Trophoblast cell (in vitro differentiated cells and primary cell): ENCODE measurements at regions not wholly inside any gene's neighbourhood (a gene's known extent, or its start where the extent isn't known, plus 50 kb on each side); places are given as distances from the start of the nearest gene placed in this dataset.
A peak's percentile ranks its signal among the peaks of the same experiment; 100 is the strongest.

Experiments used
- DNase-seq, 2 donors: peaks; one replicate each; pipeline ENCODE4 v3.0.0-alpha.2; 2016
- H2AFZ ChIP-seq: 2 replicates; pipeline ENCODE4 v1.6.1; 2013; ENCODE audit warnings: low read length, moderate library complexity, mild to moderate bottlenecking; ENCODE audit not compliant: insufficient read depth, poor library complexity
- H2AK5ac ChIP-seq: 2 replicates; pipeline ENCODE4 v1.6.1; 2013; ENCODE audit warnings: mild to moderate bottlenecking, low read length
- H2BK120ac ChIP-seq: 2 replicates; pipeline ENCODE4 v1.6.1; 2013; ENCODE audit warnings: low read length, mild to moderate bottlenecking, moderate library complexity; ENCODE audit not compliant: insufficient read depth, poor library complexity
- H2BK12ac ChIP-seq: 2 replicates; pipeline ENCODE4 v1.6.1; 2013; ENCODE audit warnings: mild to moderate bottlenecking, low read length, moderate library complexity
- H2BK5ac ChIP-seq: 2 replicates; pipeline ENCODE4 v1.6.1; 2013; ENCODE audit warnings: low read length, low read depth, moderate library complexity, mild to moderate bottlenecking; ENCODE audit not compliant: poor library complexity
- H3K14ac ChIP-seq: 2 replicates; pipeline ENCODE4 v1.6.1; 2013; ENCODE audit warnings: mild to moderate bottlenecking, low read length
- H3K18ac ChIP-seq: 2 replicates; pipeline ENCODE4 v1.6.1; 2013; ENCODE audit warnings: mild to moderate bottlenecking, low read length
- H3K23ac ChIP-seq: 2 replicates; pipeline ENCODE4 v1.6.1; 2013; ENCODE audit warnings: low read length
- H3K27ac ChIP-seq: 2 replicates; pipeline ENCODE4 v1.5.1; 2013; ENCODE audit warnings: low read depth, mild to moderate bottlenecking, inconsistent platforms, low read length, moderate library complexity
- H3K27me3 ChIP-seq: 2 replicates; pipeline ENCODE4 v1.6.1; 2013; ENCODE audit warnings: inconsistent platforms, mild to moderate bottlenecking, low read length, moderate library complexity; ENCODE audit not compliant: insufficient read depth
- H3K36me3 ChIP-seq, 2 experiments: 1 replicate in 1 of 2; 2 replicates in 1 of 2; pipeline ENCODE4 v1.6.1; 2013; ENCODE audit warnings: low read length in 2 of 2, mild to moderate bottlenecking in 2 of 2, moderate library complexity in 1 of 2; ENCODE audit not compliant: insufficient read depth in 2 of 2, control insufficient read depth in 1 of 2
- H3K4ac ChIP-seq: 2 replicates; pipeline ENCODE4 v1.6.1; 2013; ENCODE audit warnings: low read depth, mild to moderate bottlenecking, low read length, moderate library complexity
- H3K4me1 ChIP-seq, 2 experiments: 1 replicate in 1 of 2; 2 replicates in 1 of 2; pipeline ENCODE4 v1.6.1; 2013; ENCODE audit warnings: low read length in 2 of 2, mild to moderate bottlenecking in 2 of 2, moderate library complexity in 1 of 2; ENCODE audit not compliant: insufficient read depth in 2 of 2, control insufficient read depth in 1 of 2
- H3K4me2 ChIP-seq: 2 replicates; pipeline ENCODE4 v1.6.1; 2013; ENCODE audit warnings: inconsistent platforms, mild to moderate bottlenecking, low read length, moderate library complexity
- H3K4me3 ChIP-seq: 2 replicates; pipeline ENCODE4 v1.5.1; 2013; ENCODE audit warnings: mild to moderate bottlenecking, low read depth, low read length, inconsistent platforms
- H3K79me1 ChIP-seq: one replicate; pipeline ENCODE4 v1.6.1; 2013; ENCODE audit warnings: low read length
- H3K79me2 ChIP-seq: 2 replicates; pipeline ENCODE4 v1.6.1; 2013; ENCODE audit warnings: low read length, mild to moderate bottlenecking; ENCODE audit not compliant: control insufficient read depth, insufficient read depth, poor library complexity
- H3K9ac ChIP-seq: 2 replicates; pipeline ENCODE4 v1.6.1; 2013; ENCODE audit warnings: mild to moderate bottlenecking, low read length
- H3K9me3 ChIP-seq: 2 replicates; pipeline ENCODE4 v1.6.1; 2013; ENCODE audit warnings: low read depth, mild to moderate bottlenecking, control low read depth, inconsistent platforms, low read length; ENCODE audit not compliant: insufficient read depth
- H4K12ac ChIP-seq: 2 replicates; pipeline ENCODE4 v1.6.1; 2013; ENCODE audit warnings: low read depth, mild to moderate bottlenecking, low read length, moderate library complexity
- H4K8ac ChIP-seq: 2 replicates; pipeline ENCODE4 v1.6.1; 2013; ENCODE audit warnings: low read depth, mild to moderate bottlenecking, low read length, moderate library complexity
- H4K91ac ChIP-seq: one replicate; pipeline ENCODE4 v1.6.1; 2013; ENCODE audit warnings: low read depth, mild to moderate bottlenecking, low read length, moderate library complexity
- WGBS: extraction: QIAGEN DNeasy Blood & Tissue Kit; methylation state at CpG from one replicate; pipeline ENCODE4 v1.1.7; 2013; ENCODE audit warnings: missing lambda C conversion rate; ENCODE audit not compliant: insufficient read length, insufficient coverage; ENCODE audit errors: extremely low coverage; 5-methylcytosine and 5-hydroxymethylcytosine counted together

DNA sequence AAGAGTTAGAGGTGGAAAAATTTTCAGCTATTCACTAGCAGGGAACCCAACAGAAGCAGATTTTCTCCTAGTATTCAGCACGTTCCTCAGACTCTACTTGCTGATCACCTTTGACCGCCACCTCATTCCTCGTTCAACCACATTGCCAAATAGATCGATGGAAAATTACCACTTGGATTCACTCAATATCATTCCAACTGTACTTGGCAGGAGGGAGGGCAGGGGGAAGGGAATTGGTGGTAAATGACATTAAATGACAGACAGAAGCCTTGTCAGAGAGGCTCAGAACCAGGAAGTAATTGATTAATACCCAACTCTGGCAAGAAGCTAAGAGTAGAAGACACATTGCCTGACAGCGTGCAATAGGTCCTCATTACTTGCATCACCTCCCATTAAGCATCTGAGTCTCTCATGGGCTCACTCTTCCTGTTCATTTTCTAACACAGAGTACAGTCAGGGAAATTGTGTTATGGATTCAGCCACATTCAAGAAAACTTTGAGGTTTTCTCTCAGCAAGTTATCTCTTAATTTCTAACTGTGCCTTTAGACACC is 240.5 kb upstream of the FAT3 start:
- Histone ChIP-seq H3K9me3 (no peaks in the 10 kb centered on the region), H3K4me2 (no peak overlapping the region), H3K27ac (no peak overlapping the region), H2AFZ (no peak overlapping the region), H4K91ac (no peak overlapping the region), H2BK5ac (no peak overlapping the region), H3K9ac (no peak overlapping the region), H3K4me3 (no peak overlapping the region), H3K36me3 (no peaks in the 10 kb centered on the region), H3K23ac (no peak overlapping the region), H2BK120ac (no peak overlapping the region), H3K14ac (no peak overlapping the region), H3K79me2 (no peaks in the 10 kb centered on the region), H3K4me1 (peaks cover 4 to 5% of the 10 kb centered on the region in 2 experiments), H2AK5ac (no peak overlapping the region), H3K27me3 (no peaks in the 10 kb centered on the region), H4K12ac (no peak overlapping the region), H4K8ac (no peak overlapping the region), H3K18ac (no peak overlapping the region), H2BK12ac (no peak overlapping the region), H3K4ac (no peak overlapping the region), H3K79me1 (no peaks in the 10 kb centered on the region)
- WGBS = no CpG with 5 or more reads among the region's 5 CpGs
- no peak for DNase-seq

DNA sequence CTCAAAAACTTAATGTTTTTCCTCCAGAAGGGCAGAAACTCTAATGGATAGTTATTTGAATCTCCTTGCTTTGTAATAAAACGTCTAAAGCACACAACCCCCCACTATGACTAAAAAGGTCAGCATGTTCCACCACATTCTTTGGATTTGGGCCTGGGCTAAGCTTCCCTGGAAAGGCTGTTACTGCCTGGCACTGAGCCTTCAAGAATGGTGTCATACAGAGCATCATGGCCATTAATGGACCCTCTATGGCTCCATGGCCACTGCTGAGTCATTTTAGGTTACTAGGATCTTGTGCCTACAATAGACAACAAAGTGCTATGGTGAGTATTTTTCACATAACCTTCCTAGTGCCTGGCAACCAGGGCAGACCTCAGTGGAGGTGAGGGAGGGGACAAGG is 242.6 kb upstream of the FAT3 start:
- no CpG with 5 or more reads among the region's 1 CpG for WGBS
- H3K4me2 ChIP-seq = no peak overlapping the region
- H4K8ac ChIP-seq = no peak overlapping the region

DNA sequence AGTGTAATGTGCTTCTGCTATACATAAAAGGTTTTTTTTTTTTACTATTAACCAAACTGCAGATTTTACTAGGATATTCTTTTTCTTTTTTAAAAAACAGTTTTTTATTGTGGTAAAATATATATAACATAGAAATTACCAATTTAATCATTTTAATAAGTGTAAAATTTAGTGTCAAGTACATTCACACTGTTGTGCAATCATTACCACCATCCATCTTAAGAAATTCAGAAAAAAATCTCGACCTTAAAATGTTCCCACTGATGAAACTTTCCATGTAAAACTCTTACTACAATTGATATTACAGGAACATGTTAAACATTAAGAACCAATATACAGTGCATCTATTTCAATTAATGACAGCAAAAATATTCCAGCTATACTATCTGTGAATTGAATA is 244.8 kb upstream of the FAT3 start:
- no peak overlapping the region for H3K4ac ChIP-seq

More for the DNA sequence above, 242.6 kb upstream of the FAT3 start:
- H3K23ac ChIP-seq = no peak overlapping the region
- H3K14ac ChIP-seq = no peak overlapping the region
- H2BK5ac ChIP-seq = no peak overlapping the region
- H3K79me2 ChIP-seq = no peaks in the 10 kb centered on the region
- no peaks in the 10 kb centered on the region for H3K27me3 ChIP-seq
- no peak overlapping the region for H3K4ac ChIP-seq
- DNase-seq = no peak
- H3K4me3 ChIP-seq = no peak overlapping the region
- H3K4me1 ChIP-seq = peaks cover 4 to 5% of the 10 kb centered on the region in 2 experiments
- no peaks in the 10 kb centered on the region for H3K9me3 ChIP-seq
- H4K91ac ChIP-seq = no peak overlapping the region
- no peak overlapping the region for H3K27ac ChIP-seq
- H3K9ac ChIP-seq = no peak overlapping the region
- H2AK5ac ChIP-seq = no peak overlapping the region
- H3K36me3 ChIP-seq = no peaks in the 10 kb centered on the region
- no peak overlapping the region for H2BK120ac ChIP-seq
- no peak overlapping the region for H4K12ac ChIP-seq
- no peak overlapping the region for H3K18ac ChIP-seq
- H3K79me1 ChIP-seq = no peaks in the 10 kb centered on the region
- no peak overlapping the region for H2AFZ ChIP-seq
- no peak overlapping the region for H2BK12ac ChIP-seq

DNA sequence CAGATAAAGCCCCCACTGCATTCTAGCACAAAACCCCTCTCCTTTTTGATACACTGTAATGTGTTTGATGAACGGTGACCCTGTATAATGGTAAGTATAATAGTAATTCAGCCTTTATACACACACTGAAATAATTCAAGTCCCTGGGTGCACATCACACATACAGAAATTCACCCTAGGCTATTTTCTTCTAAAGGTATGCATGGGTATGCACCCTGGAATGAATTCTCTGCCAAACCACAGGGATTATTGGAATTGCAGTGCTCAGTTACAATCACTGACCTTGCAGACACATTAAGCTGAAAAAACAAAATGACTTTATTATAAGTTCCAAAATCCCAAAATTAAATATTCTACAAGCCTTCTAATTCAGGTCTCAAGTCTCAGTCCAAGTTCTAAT is 245.9 kb upstream of the FAT3 start:
- no peak overlapping the region for H2AFZ ChIP-seq
- no peak overlapping the region for H3K9ac ChIP-seq
- no CpG with 5 or more reads among the region's 1 CpG for WGBS
- no peak overlapping the region for H3K4me2 ChIP-seq
- no peak overlapping the region for H2AK5ac ChIP-seq
- no peak overlapping the region for H3K27ac ChIP-seq
- no peaks in the 10 kb centered on the region for H3K79me1 ChIP-seq
- no peak overlapping the region for H2BK12ac ChIP-seq
- H4K91ac ChIP-seq = no peak overlapping the region
- H3K4ac ChIP-seq = no peak overlapping the region
- no peaks in the 10 kb centered on the region for H3K36me3 ChIP-seq
- H3K27me3 ChIP-seq = no peaks in the 10 kb centered on the region
- no peak overlapping the region for H3K18ac ChIP-seq
- H3K79me2 ChIP-seq = no peaks in the 10 kb centered on the region
- no peak overlapping the region for H2BK120ac ChIP-seq
- no peak overlapping the region for H3K23ac ChIP-seq
- peaks cover 4 to 6% of the 10 kb centered on the region in 2 experiments for H3K4me1 ChIP-seq
- peak; percentile 11 to 27 for DNase-seq
- H3K9me3 ChIP-seq = no peaks in the 10 kb centered on the region
- H3K4me3 ChIP-seq = no peak overlapping the region
- no peak overlapping the region for H4K12ac ChIP-seq
- no peak overlapping the region for H3K14ac ChIP-seq
- H4K8ac ChIP-seq = no peak overlapping the region
- H2BK5ac ChIP-seq = no peak overlapping the region

More for the DNA sequence above, 244.8 kb upstream of the FAT3 start:
- H3K18ac ChIP-seq = no peak overlapping the region
- no peak overlapping the region for H2AK5ac ChIP-seq
- no peak overlapping the region for H3K9ac ChIP-seq
- no peak overlapping the region for H2BK5ac ChIP-seq
- no peaks in the 10 kb centered on the region for H3K36me3 ChIP-seq
- H4K8ac ChIP-seq = no peak overlapping the region
- no peak overlapping the region for H3K27ac ChIP-seq
- no peaks in the 10 kb centered on the region for H3K79me1 ChIP-seq
- no peak overlapping the region for H2BK12ac ChIP-seq
- no peak overlapping the region for H2AFZ ChIP-seq
- H2BK120ac ChIP-seq = no peak overlapping the region
- no peaks in the 10 kb centered on the region for H3K79me2 ChIP-seq
- H3K4me2 ChIP-seq = no peak overlapping the region
- no peak for DNase-seq
- H3K14ac ChIP-seq = no peak overlapping the region
- H3K23ac ChIP-seq = no peak overlapping the region
- H3K9me3 ChIP-seq = no peaks in the 10 kb centered on the region
- peaks cover 4 to 6% of the 10 kb centered on the region in 2 experiments for H3K4me1 ChIP-seq
- no peak overlapping the region for H4K91ac ChIP-seq
- no CpG with 5 or more reads among the region's 1 CpG for WGBS
- H4K12ac ChIP-seq = no peak overlapping the region
- H3K27me3 ChIP-seq = no peaks in the 10 kb centered on the region
- H3K4me3 ChIP-seq = no peak overlapping the region
